GM18505 (cell line): ENCODE measurements at regions not wholly inside any gene's neighbourhood (a gene's known extent, or its start where the extent isn't known, plus 50 kb on each side); places are given as distances from the start of the nearest gene placed in this dataset.

Experiments used
- ATAC-seq: cut with Tn5 transposase; IDR thresholded peaks from one replicate; pipeline ENCODE4 v1.9.1; 2021; ENCODE audit not compliant: unreplicated experiment
- POLR2A ChIP-seq: IDR thresholded peaks from 4 replicates; pipeline ENCODE4 v1.6.1; 2011; ENCODE audit warnings: borderline replicate concordance; ENCODE audit not compliant: insufficient read depth, insufficient read length; ENCODE audit errors: extremely low read depth

- no peak for ATAC-seq
- TF ChIP-seq POLR2A, result no peak
These were observed 251.3 kb downstream of the EIPR1 start for GRCh38 chr2:3126171-3126910.

DNA sequence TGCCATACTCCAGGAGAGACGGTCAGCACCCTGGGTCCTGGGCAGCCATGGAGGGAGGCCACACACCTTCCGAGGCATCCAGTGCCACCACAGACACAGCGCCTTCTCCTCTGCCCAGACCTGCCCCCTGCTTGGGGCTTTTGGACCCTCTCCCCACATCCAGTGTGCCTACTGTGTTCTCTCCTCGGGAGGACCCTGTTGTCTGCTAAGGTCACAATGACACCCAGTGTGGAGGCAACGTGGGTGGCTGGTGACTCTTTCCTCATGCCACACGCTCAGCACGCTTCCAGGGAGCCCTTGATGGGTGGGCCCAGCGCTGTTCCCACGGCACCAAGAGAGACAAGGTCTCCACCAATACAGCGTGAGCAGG lies 251.9 kb downstream of the EIPR1 start:
- no peak for TF ChIP-seq POLR2A
- no peak for ATAC-seq

DNA sequence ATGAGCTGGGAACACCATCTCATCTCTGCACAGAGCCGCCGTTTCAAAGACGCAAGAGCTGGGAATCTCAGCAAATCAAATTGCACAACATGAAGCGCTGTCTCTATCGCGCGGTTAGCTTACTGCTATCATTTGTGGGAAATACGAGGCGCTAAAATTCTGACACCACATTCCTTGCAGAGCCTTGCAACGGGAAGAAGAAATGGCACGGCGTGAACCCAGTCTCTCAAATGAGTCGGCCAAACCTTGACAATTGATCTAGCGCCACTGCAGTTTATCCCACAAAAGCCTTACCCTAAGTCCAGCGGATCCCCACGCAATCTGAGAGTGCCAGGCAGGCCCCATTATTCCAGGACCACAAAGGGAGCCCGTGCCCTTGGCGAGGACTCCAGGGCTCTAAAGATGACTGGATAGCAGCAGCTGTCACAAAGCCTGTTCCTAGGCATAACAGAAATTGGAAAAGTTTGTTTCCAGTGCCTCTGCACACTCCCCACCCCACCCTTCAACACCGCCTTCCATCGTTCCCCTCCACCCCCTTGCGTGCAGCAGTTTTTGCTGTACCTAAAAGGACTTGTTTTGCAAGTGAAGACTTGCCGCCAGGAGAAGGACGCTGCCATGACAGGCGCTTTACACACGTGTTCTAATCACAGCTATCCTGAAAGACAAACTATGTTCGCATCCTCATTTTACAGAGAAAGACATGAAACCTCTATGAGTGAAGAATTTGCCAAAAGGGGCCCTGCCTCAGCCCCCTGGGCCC lies 252.4 kb downstream of the EIPR1 start:
- ATAC-seq, result no peak
- TF ChIP-seq POLR2A, result no peak

- ATAC-seq, result no peak
- TF ChIP-seq POLR2A, result no peak
These were observed 255.1 kb downstream of the EIPR1 start for GRCh38 chr2:3122525-3122924.

- TF ChIP-seq POLR2A, result no peak
- ATAC-seq, result no peak
These were observed 256.0 kb downstream of the EIPR1 start for GRCh38 chr2:3121601-3122000.

GRCh38 chr2:3117650-3118216 lies 259.9 kb downstream of the EIPR1 start:
- no peak for ATAC-seq
- TF ChIP-seq POLR2A, result no peak

GRCh38 chr2:3116371-3116770 lies 261.2 kb downstream of the EIPR1 start:
- TF ChIP-seq POLR2A, result no peak
- no peak for ATAC-seq

- no peak for TF ChIP-seq POLR2A
- no peak for ATAC-seq
These were observed 262.1 kb downstream of the EIPR1 start for GRCh38 chr2:3115301-3116042.

GRCh38 chr2:3114406-3115185 lies 263.0 kb downstream of the EIPR1 start:
- no peak for TF ChIP-seq POLR2A
- ATAC-seq, result no peak

DNA sequence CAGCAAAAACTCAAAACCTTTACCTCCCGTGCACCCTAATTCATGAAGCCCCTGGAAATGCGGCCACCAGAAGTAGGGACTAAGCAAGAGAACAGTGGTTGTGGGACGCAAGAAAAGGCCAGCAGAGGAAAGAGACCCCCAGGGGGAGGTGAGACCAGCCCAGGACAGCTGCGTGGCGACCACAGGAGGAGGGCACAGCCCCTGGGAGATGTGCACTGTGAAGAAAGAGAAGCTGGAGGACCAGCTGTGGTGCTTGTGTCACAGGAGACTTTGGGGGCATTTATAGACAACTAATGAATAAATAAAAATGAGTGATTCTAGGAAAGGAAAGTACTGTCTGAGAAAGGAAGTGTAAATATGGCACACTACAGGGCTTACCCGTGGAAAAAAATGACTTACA lies 263.8 kb downstream of the EIPR1 start:
- no peak for TF ChIP-seq POLR2A
- ATAC-seq, result no peak

DNA sequence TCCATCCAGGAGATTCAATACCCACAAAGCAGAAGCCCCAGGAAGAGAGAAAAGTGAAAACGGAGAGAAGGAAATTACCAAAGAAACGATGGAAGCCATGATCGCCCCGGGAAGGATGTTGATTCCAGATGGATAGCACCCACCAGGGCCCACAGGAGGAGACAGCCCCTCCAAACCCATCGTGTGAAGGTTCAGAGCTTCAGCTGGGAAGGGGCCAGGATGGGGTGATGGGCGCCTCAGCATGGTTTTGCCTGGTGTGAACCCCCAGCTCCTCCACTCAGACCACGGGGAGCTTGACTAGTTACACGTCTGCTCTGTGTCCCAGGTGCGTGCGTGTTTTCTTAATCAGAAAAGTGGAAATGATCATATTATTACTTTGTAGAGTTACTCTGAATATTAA lies 264.5 kb downstream of the EIPR1 start:
- ATAC-seq, result no peak
- no peak for TF ChIP-seq POLR2A

DNA sequence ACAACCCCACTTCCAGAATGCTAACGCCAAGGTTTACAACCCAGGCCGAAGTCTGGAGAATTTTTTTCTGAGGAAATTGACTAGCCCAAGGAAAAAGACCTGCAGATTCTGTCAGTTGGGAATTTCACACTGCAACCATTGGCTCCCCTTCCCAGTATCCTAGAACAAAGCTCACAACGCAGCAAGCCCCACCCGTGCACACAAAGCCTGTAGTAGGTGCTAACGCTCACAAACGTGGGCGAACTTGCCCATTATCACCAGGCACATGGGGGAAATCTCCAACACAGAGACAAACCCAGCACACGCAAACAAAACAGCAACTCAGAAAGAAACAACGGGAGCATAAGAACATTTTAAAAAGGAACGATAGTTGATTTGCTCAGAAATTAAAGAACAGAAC lies 265.1 kb downstream of the EIPR1 start:
- TF ChIP-seq POLR2A, result no peak
- ATAC-seq, result no peak

DNA sequence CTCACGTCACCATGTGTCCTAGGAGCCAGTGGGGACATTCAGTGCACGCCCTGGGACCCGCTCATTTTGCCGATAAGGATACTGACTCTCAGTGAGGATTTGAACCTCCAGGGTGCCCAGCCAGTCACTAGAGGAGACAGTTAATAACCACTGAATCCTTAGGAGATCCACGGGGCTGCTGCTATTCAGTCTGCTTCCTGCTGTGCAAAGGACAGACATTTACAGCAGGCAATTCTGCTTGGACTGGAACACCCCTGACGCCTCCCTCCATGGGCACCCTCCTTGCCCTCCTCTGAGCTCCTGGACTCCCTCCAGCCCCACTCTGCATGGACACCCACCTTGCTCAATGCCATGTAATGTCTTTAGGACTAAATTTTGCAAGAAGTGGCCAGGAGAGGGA lies 265.5 kb downstream of the EIPR1 start:
- no peak for TF ChIP-seq POLR2A
- ATAC-seq, result no peak
